Testis (tissue), 2 donors: ENCODE measurements at regions not wholly inside any gene's neighbourhood (a gene's known extent, or its start where the extent isn't known, plus 50 kb on each side); places are given as distances from the start of the nearest gene placed in this dataset.

Experiments used
- DNase-seq: peaks from one replicate; pipeline ENCODE4 v3.0.0-alpha.2; 2019
- H3K27ac ChIP-seq, 2 donors: fragments of 200-600 bp; sonication (generic); one replicate each; pipeline ENCODE4 v1.5.1; 2019
- H3K27me3 ChIP-seq: fragments of 200-600 bp; sonication (generic); one replicate; pipeline ENCODE4 v1.5.1; 2019
- H3K36me3 ChIP-seq: fragments of 200-600 bp; sonication (generic); one replicate; pipeline ENCODE4 v1.5.1; 2017; ENCODE audit warnings: low read depth; ENCODE audit errors: missing control alignments
- H3K4me1 ChIP-seq: fragments of 200-600 bp; sonication (generic); one replicate; pipeline ENCODE4 v1.5.1; 2019
- H3K4me3 ChIP-seq, 2 donors: fragments of 200-600 bp; sonication (generic); one replicate each; pipeline ENCODE4 v1.5.1; 2017 to 2019
- H3K9me3 ChIP-seq: fragments of 200-600 bp; sonication (generic); one replicate; pipeline ENCODE4 v1.5.1; 2017
- POLR2A ChIP-seq: fragments of 450-650 bp; IDR thresholded peaks from one replicate; pipeline ENCODE4 v1.6.1; 2017; ENCODE audit warnings: antibody characterized with exemption, mild to moderate bottlenecking, moderate library complexity
- WGBS, 2 donors: methylation state at CpG; one replicate each; pipeline ENCODE4 v1.1.5; 2018; 5-methylcytosine and 5-hydroxymethylcytosine counted together
- intact Hi-C: fragments of 100-400 bp; cut with DNase I; formaldehyde crosslinking; loops from one replicate; pipeline ENCODE4 v1.15.1; 2023; ENCODE audit warnings: low total_unique reads
- TF ChIP-seq, protein P1 (sequence below), 3 experiments: fragments of 450-650 bp in 2 of 3; fragments of 200-600 bp in 1 of 3; sonication (generic) in 1 of 3; IDR thresholded peaks; one replicate each; pipeline ENCODE4 v1.5.1; 2016 to 2019; ENCODE audit warnings: antibody characterized with exemption in 3 of 3, mild to moderate bottlenecking in 2 of 3, moderate library complexity in 1 of 3

- no peak overlapping the region for H3K27ac ChIP-seq
- TF ChIP-seq, protein P1, sequence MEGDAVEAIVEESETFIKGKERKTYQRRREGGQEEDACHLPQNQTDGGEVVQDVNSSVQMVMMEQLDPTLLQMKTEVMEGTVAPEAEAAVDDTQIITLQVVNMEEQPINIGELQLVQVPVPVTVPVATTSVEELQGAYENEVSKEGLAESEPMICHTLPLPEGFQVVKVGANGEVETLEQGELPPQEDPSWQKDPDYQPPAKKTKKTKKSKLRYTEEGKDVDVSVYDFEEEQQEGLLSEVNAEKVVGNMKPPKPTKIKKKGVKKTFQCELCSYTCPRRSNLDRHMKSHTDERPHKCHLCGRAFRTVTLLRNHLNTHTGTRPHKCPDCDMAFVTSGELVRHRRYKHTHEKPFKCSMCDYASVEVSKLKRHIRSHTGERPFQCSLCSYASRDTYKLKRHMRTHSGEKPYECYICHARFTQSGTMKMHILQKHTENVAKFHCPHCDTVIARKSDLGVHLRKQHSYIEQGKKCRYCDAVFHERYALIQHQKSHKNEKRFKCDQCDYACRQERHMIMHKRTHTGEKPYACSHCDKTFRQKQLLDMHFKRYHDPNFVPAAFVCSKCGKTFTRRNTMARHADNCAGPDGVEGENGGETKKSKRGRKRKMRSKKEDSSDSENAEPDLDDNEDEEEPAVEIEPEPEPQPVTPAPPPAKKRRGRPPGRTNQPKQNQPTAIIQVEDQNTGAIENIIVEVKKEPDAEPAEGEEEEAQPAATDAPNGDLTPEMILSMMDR (IDR thresholded peaks at IDR 0.05), result no peak
- no peak for TF ChIP-seq POLR2A
- H3K4me3 ChIP-seq, result no peak overlapping the region
- intact Hi-C loops, result no loop called here
- H3K36me3 ChIP-seq, result no peaks in the 10 kb centered on the region
- no peaks in the 10 kb centered on the region for H3K9me3 ChIP-seq
- DNase-seq, result no peak
- no peaks in the 10 kb centered on the region for H3K27me3 ChIP-seq
- H3K4me1 ChIP-seq, result no peaks in the 10 kb centered on the region
Measured at GRCh38 chr18:64800151-64800550, 651.3 kb upstream of the LINC00305 start.

GRCh38 chr18:64799376-64799775, 650.5 kb upstream of the LINC00305 start:
- no peaks in the 10 kb centered on the region for H3K36me3 ChIP-seq
- TF ChIP-seq, protein P1 (IDR thresholded peaks at IDR 0.05), result no peak
- TF ChIP-seq POLR2A, result no peak
- H3K4me1 ChIP-seq, result no peaks in the 10 kb centered on the region
- intact Hi-C loops, result no loop called here
- no peak for DNase-seq
- H3K27me3 ChIP-seq, result no peaks in the 10 kb centered on the region
- H3K4me3 ChIP-seq, result no peak overlapping the region
- no peaks in the 10 kb centered on the region for H3K9me3 ChIP-seq
- WGBS, 2 donors, result 93 to 95% methylated on average over 4 of the region's 4 CpGs
- H3K27ac ChIP-seq, result no peak overlapping the region

DNA sequence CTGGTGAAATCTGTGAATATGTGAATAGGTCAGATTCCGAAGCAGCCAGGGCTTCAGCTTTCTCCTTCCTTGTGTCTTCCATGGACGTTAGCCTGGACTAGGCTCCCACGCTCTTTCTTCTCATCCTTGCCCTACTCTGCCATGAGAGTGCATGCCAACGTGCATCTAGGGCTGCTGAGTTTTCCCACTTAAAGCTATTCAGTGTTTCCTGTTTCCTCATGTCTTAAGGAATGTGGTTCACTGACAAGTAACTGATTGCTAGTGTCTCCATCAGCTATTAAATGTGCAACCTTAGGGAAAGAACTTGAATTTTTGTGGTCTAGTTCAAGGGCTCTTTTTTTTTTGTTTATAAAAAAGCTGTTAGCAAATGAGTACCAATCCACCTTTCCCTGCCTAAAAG, 642.3 kb upstream of the LINC00305 start:
- intact Hi-C loops, result no loop called here
- no peak overlapping the region for H3K27ac ChIP-seq
- no peaks in the 10 kb centered on the region for H3K9me3 ChIP-seq
- DNase-seq, result no peak
- H3K4me1 ChIP-seq, result no peaks in the 10 kb centered on the region
- H3K4me3 ChIP-seq, result no peak overlapping the region
- peaks cover 3% of the 10 kb centered on the region for H3K27me3 ChIP-seq
- TF ChIP-seq, protein P1 (IDR thresholded peaks at IDR 0.05), result no peak
- TF ChIP-seq POLR2A, result no peak
- H3K36me3 ChIP-seq, result no peaks in the 10 kb centered on the region
- WGBS, 2 donors, result 71 to 81% methylated on average over 4 of the region's 4 CpGs

DNA sequence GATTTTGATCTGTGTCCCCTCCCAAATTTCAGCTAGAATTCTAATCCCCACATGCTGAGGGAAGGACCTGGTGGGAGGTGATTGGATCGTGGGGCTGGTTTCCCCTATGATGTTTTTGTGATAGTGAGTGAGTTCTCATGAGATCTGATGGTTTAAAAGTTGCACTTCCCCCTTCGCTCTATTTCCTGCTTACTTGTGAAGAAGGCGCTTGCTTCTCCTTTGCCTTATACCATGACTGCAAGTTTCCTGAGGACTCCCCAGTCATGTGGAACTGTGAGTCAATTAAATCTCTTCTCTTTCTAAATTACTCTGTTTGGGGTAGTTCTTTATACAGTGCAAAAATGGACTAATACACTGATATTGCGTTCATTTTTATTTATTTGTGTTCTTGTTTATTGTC, 636.8 kb upstream of the LINC00305 start:
- no peak for DNase-seq
- Histone ChIP-seq H3K4me3 (no peak overlapping the region), H3K4me1 (no peaks in the 10 kb centered on the region), H3K36me3 (no peaks in the 10 kb centered on the region), H3K27me3 (no peaks in the 10 kb centered on the region), H3K9me3 (no peaks in the 10 kb centered on the region), H3K27ac (no peak overlapping the region)
- intact Hi-C loops, result no loop called here
- TF ChIP-seq, protein P1 (IDR thresholded peaks at IDR 0.05), result no peak
- no peak for TF ChIP-seq POLR2A
- WGBS, 2 donors, result 39 to 43% methylated on average over 4 of the region's 4 CpGs

DNA sequence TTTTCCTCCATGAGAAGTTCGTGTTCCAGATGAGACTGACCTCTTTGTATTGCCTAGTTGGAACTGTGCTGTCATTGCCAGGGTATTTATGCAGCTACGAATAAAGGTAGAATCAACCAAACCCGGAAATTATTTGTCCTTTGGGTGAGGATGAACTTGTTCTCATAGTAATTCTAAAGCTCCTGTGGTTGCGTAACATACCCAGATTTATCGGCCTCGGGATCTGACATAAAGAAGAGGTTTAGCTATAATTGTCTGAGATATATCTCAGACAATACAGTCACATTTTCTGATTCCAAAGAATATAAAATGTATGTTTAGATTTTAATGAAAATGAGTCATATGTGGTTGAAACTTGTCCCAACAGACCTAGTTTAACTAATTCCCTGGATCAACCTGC, 628.7 kb upstream of the LINC00305 start:
- no peaks in the 10 kb centered on the region for H3K36me3 ChIP-seq
- 62 to 69% methylated on average over 6 of the region's 6 CpGs for WGBS, 2 donors
- no peak overlapping the region for H3K27ac ChIP-seq
- no peaks in the 10 kb centered on the region for H3K27me3 ChIP-seq
- intact Hi-C loops, result no loop called here
- TF ChIP-seq, protein P1 (IDR thresholded peaks at IDR 0.05), result no peak
- TF ChIP-seq POLR2A, result no peak
- no peak for DNase-seq
- H3K4me3 ChIP-seq, result no peak overlapping the region
- H3K4me1 ChIP-seq, result no peaks in the 10 kb centered on the region
- no peaks in the 10 kb centered on the region for H3K9me3 ChIP-seq
